ENCODE measurements at regions not wholly inside any gene's neighbourhood (a gene's known extent, or its start where the extent isn't known, plus 50 kb on each side); places are given as distances from the start of the nearest gene placed in this dataset.

- Histone ChIP-seq H3K4me1 (peaks cover 0 to 5% of the 10 kb centered on the region in 2 donors), H3K27me3 (no peaks in the 10 kb centered on the region), H3K36me3 (no peaks in the 10 kb centered on the region), H3K9me3 (no peaks in the 10 kb centered on the region), H3K4me3 (no peak overlapping the region), H3K27ac (no peak overlapping the region)
- DNase-seq (no peak), ATAC-seq (no peak)
- in situ Hi-C loops (cut with MboI; ENCODE audit: low sequenced_read_pairs in 4 of 4): no loop called here
- TF ChIP-seq CTCF (IDR thresholded peaks at IDR 0.05 in 4 of 5, conservative IDR thresholded peaks at IDR 0.05 in 1 of 5): no peak
- no peak for TF ChIP-seq POLR2A (IDR thresholded peaks at IDR 0.05)
- intact Hi-C loops (cut with DNase I; ENCODE audit: low total_unique reads): no loop called here
Measured at GRCh38 chr9:580652-581342, 260.7 kb upstream of the DMRT1 start.

- DNase-seq (no peak), ATAC-seq (no peak)
- H3K36me3 ChIP-seq: no peaks in the 10 kb centered on the region
- no peak overlapping the region for H3K27ac ChIP-seq
- TF ChIP-seq POLR2A (IDR thresholded peaks at IDR 0.05) (no peak), CTCF (IDR thresholded peaks at IDR 0.05 in 4 of 5, conservative IDR thresholded peaks at IDR 0.05 in 1 of 5) (no peak)
- H3K27me3 ChIP-seq: no peaks in the 10 kb centered on the region
- no peak overlapping the region for H3K4me3 ChIP-seq
- no peaks in the 10 kb centered on the region for H3K9me3 ChIP-seq
- intact Hi-C loops (cut with DNase I; ENCODE audit: low total_unique reads): no loop called here
- peaks cover 0 to 5% of the 10 kb centered on the region in 2 donors for H3K4me1 ChIP-seq
- in situ Hi-C loops (cut with MboI; ENCODE audit: low sequenced_read_pairs in 4 of 4): no loop called here
Measured at GRCh38 chr9:581673-582497, 259.6 kb upstream of the DMRT1 start.

GRCh38 chr9:582775-583174 is 258.7 kb upstream of the DMRT1 start:
- in situ Hi-C loops (cut with MboI; ENCODE audit: low sequenced_read_pairs in 4 of 4) (no loop called here), intact Hi-C loops (cut with DNase I; ENCODE audit: low total_unique reads) (no loop called here)
- no peak overlapping the region for H3K4me3 ChIP-seq
- H3K36me3 ChIP-seq: no peaks in the 10 kb centered on the region
- ATAC-seq: no peak
- TF ChIP-seq CTCF (IDR thresholded peaks at IDR 0.05 in 4 of 5, conservative IDR thresholded peaks at IDR 0.05 in 1 of 5) (no peak), POLR2A (IDR thresholded peaks at IDR 0.05) (no peak)
- no peak for DNase-seq
- no peak overlapping the region for H3K27ac ChIP-seq
- peaks cover 0 to 5% of the 10 kb centered on the region in 2 donors for H3K4me1 ChIP-seq
- no peaks in the 10 kb centered on the region for H3K27me3 ChIP-seq
- H3K9me3 ChIP-seq: no peaks in the 10 kb centered on the region

- TF ChIP-seq CTCF (IDR thresholded peaks at IDR 0.05 in 4 of 5, conservative IDR thresholded peaks at IDR 0.05 in 1 of 5) (no peak), POLR2A (IDR thresholded peaks at IDR 0.05) (no peak)
- Histone ChIP-seq H3K27me3 (no peaks in the 10 kb centered on the region), H3K4me1 (peaks cover 11 to 19% of the 10 kb centered on the region in 2 donors), H3K4me3 (no peak overlapping the region), H3K27ac (no peak overlapping the region), H3K36me3 (no peaks in the 10 kb centered on the region), H3K9me3 (no peaks in the 10 kb centered on the region)
- ATAC-seq (no peak), DNase-seq (no peak)
- in situ Hi-C loops (cut with MboI; ENCODE audit: low sequenced_read_pairs in 4 of 4): no loop called here
- intact Hi-C loops (cut with DNase I; ENCODE audit: low total_unique reads): no loop called here
Measured at GRCh38 chr9:587527-587926, 254.0 kb upstream of the DMRT1 start.
